ENCODE measurements at regions not wholly inside any gene's neighbourhood (a gene's known extent, or its start where the extent isn't known, plus 50 kb on each side); places are given as distances from the start of the nearest gene placed in this dataset.

DNA sequence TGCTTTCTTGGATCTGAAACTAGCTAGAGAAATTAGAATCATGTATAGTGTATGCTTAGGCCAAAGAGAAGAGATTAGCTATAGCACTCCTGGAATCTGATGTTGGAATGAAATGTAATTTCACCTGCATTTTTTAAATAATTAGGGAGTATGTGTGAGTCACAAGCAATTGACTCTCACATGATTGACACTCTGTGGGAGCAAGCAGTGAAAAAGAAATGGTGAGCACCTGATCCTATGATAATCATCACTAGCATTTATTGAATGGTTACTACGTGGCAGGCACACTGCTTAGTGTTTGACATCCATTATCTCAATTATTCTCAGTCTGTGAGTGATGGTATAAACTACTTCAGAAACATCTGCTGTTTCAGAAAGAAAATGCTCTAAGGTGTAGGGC lies 176.6 kb downstream of the NRIP1 start:
- no peak overlapping the region for H3K56ac ChIP-seq (ENCODE audit: insufficient read length, low read depth, low read length)
- no peak overlapping the region for H3K27ac ChIP-seq (ENCODE audit: insufficient read length, low read depth, low read length)
- H3K4me2 ChIP-seq (ENCODE audit: insufficient read depth, insufficient read length, low read length): no peak overlapping the region
- H3K14ac ChIP-seq (ENCODE audit: insufficient read depth, low read length): no peak overlapping the region
- H2BK20ac ChIP-seq (ENCODE audit: low read depth, low read length, poor library complexity, severe bottlenecking): no peak overlapping the region
- no peak overlapping the region for H4K8ac ChIP-seq (replicated peaks; ENCODE audit: insufficient read length, low read depth, low read length)
- no peaks in the 10 kb centered on the region for H3K79me2 ChIP-seq (ENCODE audit: insufficient read depth, low read length)
- H3K18ac ChIP-seq (ENCODE audit: insufficient read length, low read depth, low read length): no peak overlapping the region
- H4K20me1 ChIP-seq (ENCODE audit: control insufficient read depth, insufficient read depth, insufficient read length): no peaks in the 10 kb centered on the region
- Mint-ChIP-seq H3K9me3 (no peaks in the 10 kb centered on the region), H3K27me3 (ENCODE audit: low read depth) (no peaks in the 10 kb centered on the region), H3K4me1 (peaks cover 4 to 8% of the 10 kb centered on the region in 2 experiments; a peak in 3 of 4 replicates), H3K4me3 (no peak overlapping the region), H3K36me3 (ENCODE audit: insufficient read depth in 1 of 3, low read depth in 3 of 3) (no peaks in the 10 kb centered on the region; a peak in 1 of 7 replicates), H3K27ac (no peak overlapping the region)
- TF ChIP-seq, protein P1, sequence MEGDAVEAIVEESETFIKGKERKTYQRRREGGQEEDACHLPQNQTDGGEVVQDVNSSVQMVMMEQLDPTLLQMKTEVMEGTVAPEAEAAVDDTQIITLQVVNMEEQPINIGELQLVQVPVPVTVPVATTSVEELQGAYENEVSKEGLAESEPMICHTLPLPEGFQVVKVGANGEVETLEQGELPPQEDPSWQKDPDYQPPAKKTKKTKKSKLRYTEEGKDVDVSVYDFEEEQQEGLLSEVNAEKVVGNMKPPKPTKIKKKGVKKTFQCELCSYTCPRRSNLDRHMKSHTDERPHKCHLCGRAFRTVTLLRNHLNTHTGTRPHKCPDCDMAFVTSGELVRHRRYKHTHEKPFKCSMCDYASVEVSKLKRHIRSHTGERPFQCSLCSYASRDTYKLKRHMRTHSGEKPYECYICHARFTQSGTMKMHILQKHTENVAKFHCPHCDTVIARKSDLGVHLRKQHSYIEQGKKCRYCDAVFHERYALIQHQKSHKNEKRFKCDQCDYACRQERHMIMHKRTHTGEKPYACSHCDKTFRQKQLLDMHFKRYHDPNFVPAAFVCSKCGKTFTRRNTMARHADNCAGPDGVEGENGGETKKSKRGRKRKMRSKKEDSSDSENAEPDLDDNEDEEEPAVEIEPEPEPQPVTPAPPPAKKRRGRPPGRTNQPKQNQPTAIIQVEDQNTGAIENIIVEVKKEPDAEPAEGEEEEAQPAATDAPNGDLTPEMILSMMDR (conservative IDR thresholded peaks at IDR 0.05): no peak
- H2BK5ac ChIP-seq (ENCODE audit: insufficient read length, low read length): no peak overlapping the region
- H2BK15ac ChIP-seq (ENCODE audit: low read depth, low read length): no peak overlapping the region
- no CpG with 5 or more reads among the region's 1 CpG for WGBS (ENCODE audit: extremely low coverage, insufficient read length, low lambda C conversion rate)
- H3K9ac ChIP-seq (ENCODE audit: extremely low read depth, insufficient read length, low read length): no peak overlapping the region
- no peak for DNase-seq
- no peak overlapping the region for H3T11ph ChIP-seq (ENCODE audit: low read length)
- H3K23me2 ChIP-seq (ENCODE audit: insufficient read length, low read depth, low read length, poor library complexity, severe bottlenecking): no peaks in the 10 kb centered on the region
- no peak overlapping the region for H4K5ac ChIP-seq (ENCODE audit: insufficient read length, low read depth, low read length)
- no peak overlapping the region for H3K23ac ChIP-seq (ENCODE audit: insufficient read length, low read depth, low read length)
- H2AFZ ChIP-seq (ENCODE audit: low read length): no peak overlapping the region
- H3K9me3 ChIP-seq (ENCODE audit: control insufficient read depth, low read depth, low read length): no peaks in the 10 kb centered on the region
- H2AK5ac ChIP-seq (ENCODE audit: insufficient read length, low read length): no peak overlapping the region
- no peak overlapping the region for H2BK120ac ChIP-seq (ENCODE audit: low read depth, low read length, poor library complexity, severe bottlenecking)
- H3K4me1 ChIP-seq (ENCODE audit: insufficient read depth, low read length): no peaks in the 10 kb centered on the region
- H2BK12ac ChIP-seq (ENCODE audit: insufficient read length, low read depth, low read length): no peak overlapping the region
- no peak overlapping the region for H4K91ac ChIP-seq (ENCODE audit: insufficient read length, low read depth, low read length)
- no peaks in the 10 kb centered on the region for H3K27me3 ChIP-seq (ENCODE audit: insufficient read depth, low read length)
- H3K4ac ChIP-seq (ENCODE audit: low read depth, low read length): no peak overlapping the region
- no peaks in the 10 kb centered on the region for H3K79me1 ChIP-seq (ENCODE audit: insufficient read depth, low read depth, low read length, poor library complexity, severe bottlenecking)

Data from H9 (cell line).